HL-60 (cell line): ENCODE measurements at regions not wholly inside any gene's neighbourhood (a gene's known extent, or its start where the extent isn't known, plus 50 kb on each side); places are given as distances from the start of the nearest gene placed in this dataset.

ENCODE experiments used
- CTCF ChIP-seq: IDR thresholded peaks from one replicate; pipeline ENCODE4 v1.5.1; 2011; ENCODE audit warnings: low read length, control low read depth, inconsistent platforms; ENCODE audit not compliant: insufficient read depth
- POLR2AphosphoS5 ChIP-seq: IDR thresholded peaks from 2 replicates; pipeline ENCODE4 v1.6.1; 2012; ENCODE audit warnings: low read depth
- SPI1 ChIP-seq: IDR thresholded peaks from 2 replicates; pipeline ENCODE4 v1.6.1; 2012; ENCODE audit warnings: low read depth, mild to moderate bottlenecking, borderline replicate concordance

GRCh38 chr4:104735174-104735573 is 240.5 kb upstream of the CXXC4 start:
- TF ChIP-seq CTCF (no peak), POLR2AphosphoS5 (no peak), SPI1 (peak; percentile 11; the same call in 1 of the 2 replicates)
